ENCODE measurements at regions not wholly inside any gene's neighbourhood (a gene's known extent, or its start where the extent isn't known, plus 50 kb on each side); places are given as distances from the start of the nearest gene placed in this dataset.

DNA sequence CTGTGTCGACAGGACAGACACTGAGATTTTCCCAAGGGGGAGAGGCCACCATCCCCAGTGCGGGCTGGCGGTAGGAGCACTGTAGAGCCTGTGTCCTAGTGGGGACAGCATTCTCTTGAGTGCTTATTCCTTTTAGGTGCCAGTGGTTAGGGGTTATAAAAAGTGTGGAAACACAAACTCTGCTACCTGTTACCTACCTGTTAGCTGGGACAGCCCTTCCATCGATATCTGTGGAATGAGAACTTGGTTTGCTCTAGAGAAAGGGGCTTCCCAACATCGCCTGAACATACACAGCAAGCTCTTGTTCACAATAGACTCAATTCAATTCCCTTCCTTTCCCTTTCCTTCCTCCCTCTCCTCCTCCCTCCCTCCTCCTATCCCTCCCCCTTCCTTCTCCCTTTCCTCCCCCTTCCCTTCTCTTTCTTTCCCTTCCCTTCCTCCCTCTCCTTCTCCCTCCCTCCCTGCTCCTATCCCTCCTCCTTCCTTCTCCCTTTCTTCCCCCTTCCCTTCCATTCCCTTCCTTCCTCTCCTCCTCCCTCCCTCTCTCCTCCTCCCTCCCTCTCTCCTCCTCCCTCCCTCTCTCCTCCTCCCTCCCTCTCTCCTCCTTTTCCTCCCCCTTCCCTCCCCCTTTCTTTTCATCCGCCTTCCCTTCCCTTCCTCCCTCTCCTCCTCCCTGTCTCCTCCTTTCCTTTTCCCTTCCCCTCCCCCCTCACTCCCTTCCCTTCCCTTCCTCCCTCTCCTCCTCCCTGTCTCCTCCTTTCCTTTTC is 188.5 kb downstream of the URI1 start:
- TF ChIP-seq, protein P1, sequence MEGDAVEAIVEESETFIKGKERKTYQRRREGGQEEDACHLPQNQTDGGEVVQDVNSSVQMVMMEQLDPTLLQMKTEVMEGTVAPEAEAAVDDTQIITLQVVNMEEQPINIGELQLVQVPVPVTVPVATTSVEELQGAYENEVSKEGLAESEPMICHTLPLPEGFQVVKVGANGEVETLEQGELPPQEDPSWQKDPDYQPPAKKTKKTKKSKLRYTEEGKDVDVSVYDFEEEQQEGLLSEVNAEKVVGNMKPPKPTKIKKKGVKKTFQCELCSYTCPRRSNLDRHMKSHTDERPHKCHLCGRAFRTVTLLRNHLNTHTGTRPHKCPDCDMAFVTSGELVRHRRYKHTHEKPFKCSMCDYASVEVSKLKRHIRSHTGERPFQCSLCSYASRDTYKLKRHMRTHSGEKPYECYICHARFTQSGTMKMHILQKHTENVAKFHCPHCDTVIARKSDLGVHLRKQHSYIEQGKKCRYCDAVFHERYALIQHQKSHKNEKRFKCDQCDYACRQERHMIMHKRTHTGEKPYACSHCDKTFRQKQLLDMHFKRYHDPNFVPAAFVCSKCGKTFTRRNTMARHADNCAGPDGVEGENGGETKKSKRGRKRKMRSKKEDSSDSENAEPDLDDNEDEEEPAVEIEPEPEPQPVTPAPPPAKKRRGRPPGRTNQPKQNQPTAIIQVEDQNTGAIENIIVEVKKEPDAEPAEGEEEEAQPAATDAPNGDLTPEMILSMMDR (IDR thresholded peaks at IDR 0.05; ENCODE audit: low read depth, low read length), result no peak

DNA sequence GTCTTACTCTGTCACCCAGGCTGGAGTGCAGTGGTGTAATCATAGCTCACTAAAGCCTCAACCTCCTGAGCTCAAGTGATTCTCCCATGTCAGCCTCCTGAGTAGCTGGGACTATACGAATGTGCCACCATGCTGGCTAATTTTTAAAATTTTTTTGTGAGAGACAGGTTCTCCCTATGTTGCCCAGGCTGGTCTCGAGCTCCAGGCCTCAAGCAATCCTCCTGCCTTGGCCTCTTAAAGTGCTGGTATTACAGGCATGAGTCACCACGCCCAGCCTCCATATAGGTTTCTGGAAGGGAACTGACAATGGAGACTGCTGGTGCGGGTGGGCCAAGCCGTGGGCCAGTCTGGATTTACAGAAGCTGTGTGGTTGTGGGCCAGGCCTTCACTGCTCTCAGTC is 189.2 kb downstream of the URI1 start:
- TF ChIP-seq, protein P1 (IDR thresholded peaks at IDR 0.05; ENCODE audit: low read depth, low read length), result no peak
- DNase-seq (ENCODE audit: extremely low read depth, low read depth), result no peak

More for the DNA sequence above, 188.5 kb downstream of the URI1 start:
- DNase-seq (ENCODE audit: extremely low read depth, low read depth), result no peak

DNA sequence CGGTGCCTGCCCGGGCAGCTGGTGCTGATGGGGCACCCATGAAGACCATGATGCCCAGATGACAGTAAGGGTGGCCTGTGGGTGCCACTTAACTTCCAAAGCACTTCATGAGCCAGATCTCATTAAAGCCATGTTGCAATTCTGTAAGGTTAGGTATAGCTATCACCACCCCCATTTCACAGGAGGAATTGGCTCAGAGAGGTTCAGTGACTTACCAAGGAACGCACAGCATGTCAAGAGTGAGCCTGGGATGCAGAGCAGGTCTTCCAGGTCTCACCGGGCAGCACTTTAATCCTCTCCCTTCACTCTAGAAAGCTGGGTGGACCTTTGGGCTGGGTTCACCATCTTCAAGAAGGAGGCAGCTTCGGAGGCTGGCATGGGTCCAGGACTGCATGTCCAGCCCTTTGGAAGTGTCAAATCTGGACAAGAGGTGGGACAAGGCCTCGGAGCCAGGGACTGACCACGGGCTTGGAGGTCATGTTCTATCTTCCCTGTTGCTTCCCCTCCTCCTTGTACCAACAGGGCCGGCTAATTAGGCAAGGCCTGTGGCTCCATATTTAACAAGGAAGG is 189.8 kb downstream of the URI1 start:
- DNase-seq (ENCODE audit: extremely low read depth, low read depth), result no peak
- TF ChIP-seq, protein P1 (IDR thresholded peaks at IDR 0.05; ENCODE audit: low read depth, low read length), result no peak

DNA sequence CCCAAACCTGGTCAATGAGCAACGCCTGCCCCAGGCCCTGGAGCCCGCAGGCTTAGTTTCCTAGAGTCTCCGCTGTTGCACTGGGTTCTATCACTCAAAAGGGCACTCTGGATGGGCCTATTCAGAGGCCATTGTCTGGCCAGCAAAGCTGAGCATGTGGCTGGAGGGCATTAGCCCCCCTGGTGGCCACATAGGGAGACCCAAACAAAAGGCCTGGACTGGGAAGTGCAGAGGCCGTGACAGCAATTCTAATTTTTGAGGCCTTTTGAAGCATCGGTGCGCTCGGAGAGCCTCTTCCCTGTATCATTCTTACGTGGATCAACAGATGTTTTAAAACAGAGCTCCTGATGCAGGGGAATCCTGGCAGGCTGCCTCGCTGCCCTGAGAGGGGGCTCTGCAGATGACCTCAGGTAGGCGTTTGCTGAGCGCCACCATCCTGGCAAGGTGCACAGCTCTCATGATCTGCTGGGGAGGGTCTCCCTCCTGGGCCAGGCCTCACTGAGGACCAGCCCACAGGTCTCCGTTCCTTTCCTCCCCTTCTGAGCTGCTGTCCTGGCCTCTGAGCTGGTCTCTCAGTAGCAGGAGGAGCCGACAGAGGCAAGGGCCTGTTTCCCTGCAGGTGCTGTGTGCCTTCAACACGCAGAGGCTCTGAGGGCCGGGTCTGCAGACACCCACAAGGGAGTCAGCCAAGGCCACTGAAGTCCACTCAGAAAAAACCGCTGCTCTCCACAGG is 190.5 kb downstream of the URI1 start:
- TF ChIP-seq, protein P1 (IDR thresholded peaks at IDR 0.05; ENCODE audit: low read depth, low read length), result no peak
- DNase-seq (ENCODE audit: extremely low read depth, low read depth), result no peak

DNA sequence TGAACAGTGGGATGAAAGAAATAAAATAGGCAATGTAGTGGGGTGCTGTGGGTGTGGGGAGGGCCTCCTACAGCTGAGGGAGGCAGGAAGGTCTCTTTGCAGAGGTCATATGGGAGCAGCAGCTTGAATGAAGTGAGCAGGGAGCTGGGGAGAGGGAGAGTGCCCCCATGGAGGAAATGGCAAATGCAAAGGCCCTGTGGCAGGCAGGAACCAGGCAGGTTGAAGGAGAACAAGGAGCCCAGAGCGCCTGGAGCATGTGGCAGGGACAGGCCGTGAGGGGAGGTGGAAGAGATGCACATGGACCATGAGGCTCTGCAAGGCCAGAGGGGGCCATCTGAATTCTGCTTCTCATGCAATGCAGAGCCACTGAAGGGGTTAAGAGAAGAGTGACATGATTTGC is 191.8 kb downstream of the URI1 start:
- TF ChIP-seq, protein P1 (IDR thresholded peaks at IDR 0.05; ENCODE audit: low read depth, low read length), result no peak
- no peak for DNase-seq (ENCODE audit: extremely low read depth, low read depth)

DNA sequence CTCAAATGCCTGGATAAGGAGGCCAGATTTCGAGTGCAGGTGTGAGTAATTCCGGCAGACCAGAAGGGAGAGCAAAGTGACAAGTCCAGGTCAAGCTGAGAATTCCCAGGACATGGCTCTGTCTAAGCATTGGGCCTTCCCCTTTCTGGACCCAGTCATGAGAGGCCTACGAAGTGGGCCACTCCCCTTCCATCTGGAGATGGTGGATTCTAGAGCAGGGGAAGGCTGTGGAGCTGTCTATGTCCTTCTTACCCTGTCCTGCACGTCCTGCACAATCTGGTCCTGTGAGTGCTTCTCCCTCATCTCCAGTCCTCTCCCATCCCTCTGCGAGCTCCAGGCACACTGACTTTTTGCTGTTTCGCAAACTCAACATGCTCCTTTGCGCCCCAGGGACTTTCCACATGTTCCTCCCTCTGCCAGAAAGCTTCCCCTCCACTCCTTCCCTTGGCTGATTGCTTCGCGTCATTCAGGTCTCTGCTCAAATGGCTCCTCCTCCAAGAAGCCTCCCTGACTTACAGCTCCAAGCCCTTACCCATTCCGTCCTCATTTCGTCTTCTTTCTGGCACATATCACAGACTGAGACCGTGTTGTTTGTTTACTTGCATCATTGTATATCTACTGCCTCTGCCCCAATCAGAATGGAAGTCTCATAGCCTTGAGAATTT is 193.2 kb downstream of the URI1 start:
- no peak for DNase-seq (ENCODE audit: extremely low read depth, low read depth)
- TF ChIP-seq, protein P1 (IDR thresholded peaks at IDR 0.05; ENCODE audit: low read depth, low read length), result no peak

Measured in AG09319 (cell line).